ENCODE measurements at regions not wholly inside any gene's neighbourhood (a gene's known extent, or its start where the extent isn't known, plus 50 kb on each side); places are given as distances from the start of the nearest gene placed in this dataset.
A peak's percentile ranks its signal among the peaks of the same experiment; 100 is the strongest.

- no peak overlapping the region for H3K4me3 ChIP-seq
- intact Hi-C loops (cut with DNase I) = no loop called here
- H3K27ac ChIP-seq = no peak overlapping the region
- WGBS, 2 donors = 76 to 85% methylated on average over 21 of the region's 21 CpGs
- DNase-seq (no peak), ATAC-seq (peak in 1 of 8 donors; percentile 16)
- H3K27me3 ChIP-seq = peaks cover 0 to 51% (median 39%) of the 10 kb centered on the region in 7 donors
- H3K9me3 ChIP-seq = no peaks in the 10 kb centered on the region
- no peaks in the 10 kb centered on the region for H3K36me3 ChIP-seq
- no peaks in the 10 kb centered on the region for H3K4me1 ChIP-seq
- no peak for TF ChIP-seq CTCF (IDR thresholded peaks at IDR 0.05)
Measured at GRCh38 chr10:131654471-131655087, 246.2 kb upstream of the PPP2R2D start.

DNA sequence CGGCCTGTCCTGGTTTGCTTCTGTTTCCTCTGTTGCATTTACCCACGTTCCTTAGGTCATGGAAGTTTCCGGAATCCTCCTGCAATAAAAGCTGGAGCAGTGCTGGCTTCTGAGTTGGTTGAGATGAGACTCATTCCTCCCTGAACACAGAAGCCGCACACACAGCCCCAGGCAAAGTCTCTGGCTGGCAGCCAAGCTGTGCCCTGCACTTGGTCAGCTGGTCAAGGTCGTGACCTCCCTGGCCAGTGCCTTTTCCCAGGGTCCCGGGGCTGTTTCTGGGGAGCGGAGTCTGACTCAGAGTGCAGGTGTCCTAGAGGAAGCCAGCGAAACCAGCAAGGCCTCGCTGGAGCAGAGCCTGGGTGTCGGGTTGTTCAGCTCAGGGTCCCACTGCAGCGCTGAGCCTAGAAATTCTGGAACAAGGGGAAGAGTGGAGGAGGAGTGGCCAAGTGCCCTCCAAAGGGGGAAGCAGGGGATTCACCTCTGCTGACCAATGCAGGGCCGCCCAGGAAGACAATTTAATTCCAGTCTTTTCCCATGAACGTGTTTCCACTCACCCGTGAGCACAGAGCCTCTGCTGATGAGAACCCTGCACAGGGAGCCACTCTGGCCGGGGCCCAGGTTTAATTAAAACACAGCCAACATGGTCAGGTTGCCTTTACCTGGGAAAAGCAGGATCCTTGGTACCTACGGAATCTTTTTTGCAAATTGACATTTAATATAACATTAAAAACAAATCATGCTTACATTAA, 245.5 kb upstream of the PPP2R2D start:
- ATAC-seq (no peak), DNase-seq (no peak)
- no peak for TF ChIP-seq CTCF (IDR thresholded peaks at IDR 0.05)
- 61 to 62% methylated on average over 16 of the region's 16 CpGs for WGBS, 2 donors
- Histone ChIP-seq H3K9me3 (peaks cover 0 to 2% (median 0%) of the 10 kb centered on the region in 11 donors), H3K4me1 (no peaks in the 10 kb centered on the region), H3K27me3 (peaks cover 0 to 49% (median 32%) of the 10 kb centered on the region in 7 donors), H3K4me3 (no peak overlapping the region), H3K27ac (no peak overlapping the region), H3K36me3 (no peaks in the 10 kb centered on the region)
- intact Hi-C loops (cut with DNase I) = no loop called here

- Histone ChIP-seq H3K27ac (no peak overlapping the region), H3K9me3 (peaks cover 0 to 8% (median 0%) of the 10 kb centered on the region in 11 donors), H3K4me3 (no peak overlapping the region), H3K4me1 (no peaks in the 10 kb centered on the region), H3K36me3 (no peaks in the 10 kb centered on the region), H3K27me3 (peaks cover 0 to 44% (median 25%) of the 10 kb centered on the region in 7 donors)
- 76 to 82% methylated on average over 7 of the region's 7 CpGs for WGBS, 2 donors
- no peak for ATAC-seq
- intact Hi-C loops (cut with DNase I) = no loop called here
- TF ChIP-seq CTCF (IDR thresholded peaks at IDR 0.05) = no peak
- no peak for DNase-seq
Measured at GRCh38 chr10:131656009-131656408, 244.8 kb upstream of the PPP2R2D start.

DNA sequence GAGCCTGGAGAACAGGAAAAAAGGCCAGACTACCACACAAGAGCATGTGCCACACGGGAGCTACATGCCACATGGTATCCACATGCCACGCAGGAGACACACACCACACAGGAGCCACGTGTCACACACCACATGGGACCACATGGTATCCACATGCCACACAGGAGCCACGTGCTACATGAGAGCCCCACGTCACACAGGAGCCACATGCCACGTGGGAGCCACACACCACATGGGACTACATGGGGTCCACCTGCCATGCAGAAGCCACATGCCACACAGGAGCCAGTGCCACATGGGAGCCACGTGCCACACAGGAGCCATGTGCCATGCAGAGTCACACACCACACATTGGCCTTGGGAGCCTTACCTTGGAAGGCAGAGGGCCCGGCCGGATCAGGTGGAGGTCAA, 244.4 kb upstream of the PPP2R2D start:
- ATAC-seq (no peak), DNase-seq (no peak)
- 83 to 89% methylated on average over 9 of the region's 9 CpGs for WGBS, 2 donors

More for the DNA sequence above, 244.4 kb upstream of the PPP2R2D start:
- H3K27ac ChIP-seq = no peak overlapping the region
- no peak for TF ChIP-seq CTCF (IDR thresholded peaks at IDR 0.05)
- H3K9me3 ChIP-seq = peaks cover 0 to 12% (median 0%) of the 10 kb centered on the region in 11 donors
- H3K4me3 ChIP-seq = no peak overlapping the region
- peaks cover 0 to 40% (median 22%) of the 10 kb centered on the region in 7 donors for H3K27me3 ChIP-seq
- no peaks in the 10 kb centered on the region for H3K36me3 ChIP-seq
- intact Hi-C loops (cut with DNase I) = no loop called here
- H3K4me1 ChIP-seq = no peaks in the 10 kb centered on the region

Measured in heart right ventricle (tissue), 16 donors.